Prostate gland (tissue), 2 donors: ENCODE measurements at regions not wholly inside any gene's neighbourhood (a gene's known extent, or its start where the extent isn't known, plus 50 kb on each side); places are given as distances from the start of the nearest gene placed in this dataset.

ENCODE experiments used
- POLR2A ChIP-seq: fragments of 450-650 bp; IDR thresholded peaks from one replicate; pipeline ENCODE4 v1.6.1; 2016; ENCODE audit warnings: antibody characterized with exemption, mild to moderate bottlenecking
- TF ChIP-seq, protein P1 (sequence below), 4 experiments: fragments of 200-600 bp in 2 of 4; fragments of 450-650 bp in 2 of 4; sonication (generic) in 2 of 4; IDR thresholded peaks; 1 replicate in 3 of 4; 2 replicates in 1 of 4; pipeline ENCODE4 v1.5.1; 2016 to 2019; ENCODE audit warnings: antibody characterized with exemption in 4 of 4, mild to moderate bottlenecking in 2 of 4, moderate library complexity in 2 of 4

DNA sequence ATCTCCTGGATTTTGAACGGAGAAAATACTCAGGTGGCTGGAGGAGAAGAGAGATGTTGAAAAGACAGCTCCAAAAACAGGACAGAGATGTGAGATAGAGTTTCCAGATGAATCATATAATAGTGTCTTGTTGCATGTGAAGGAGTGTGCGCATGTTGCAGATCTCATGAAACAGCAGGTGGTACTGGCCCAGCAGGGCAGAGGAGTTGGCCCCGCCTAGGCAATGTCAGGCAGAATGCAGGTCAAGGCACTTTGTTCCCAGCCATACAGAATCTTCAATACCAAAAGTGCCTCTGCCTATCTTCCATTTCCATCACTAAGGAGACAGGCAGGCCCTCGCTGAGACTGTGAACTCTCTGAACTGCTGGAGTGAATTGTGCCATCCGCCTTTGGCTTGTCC, 63.9 kb upstream of the FAT1 start:
- no peak for TF ChIP-seq POLR2A
- TF ChIP-seq, protein P1, sequence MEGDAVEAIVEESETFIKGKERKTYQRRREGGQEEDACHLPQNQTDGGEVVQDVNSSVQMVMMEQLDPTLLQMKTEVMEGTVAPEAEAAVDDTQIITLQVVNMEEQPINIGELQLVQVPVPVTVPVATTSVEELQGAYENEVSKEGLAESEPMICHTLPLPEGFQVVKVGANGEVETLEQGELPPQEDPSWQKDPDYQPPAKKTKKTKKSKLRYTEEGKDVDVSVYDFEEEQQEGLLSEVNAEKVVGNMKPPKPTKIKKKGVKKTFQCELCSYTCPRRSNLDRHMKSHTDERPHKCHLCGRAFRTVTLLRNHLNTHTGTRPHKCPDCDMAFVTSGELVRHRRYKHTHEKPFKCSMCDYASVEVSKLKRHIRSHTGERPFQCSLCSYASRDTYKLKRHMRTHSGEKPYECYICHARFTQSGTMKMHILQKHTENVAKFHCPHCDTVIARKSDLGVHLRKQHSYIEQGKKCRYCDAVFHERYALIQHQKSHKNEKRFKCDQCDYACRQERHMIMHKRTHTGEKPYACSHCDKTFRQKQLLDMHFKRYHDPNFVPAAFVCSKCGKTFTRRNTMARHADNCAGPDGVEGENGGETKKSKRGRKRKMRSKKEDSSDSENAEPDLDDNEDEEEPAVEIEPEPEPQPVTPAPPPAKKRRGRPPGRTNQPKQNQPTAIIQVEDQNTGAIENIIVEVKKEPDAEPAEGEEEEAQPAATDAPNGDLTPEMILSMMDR (IDR thresholded peaks at IDR 0.05): no peak
